MM.1S (cell line): ENCODE measurements at regions not wholly inside any gene's neighbourhood (a gene's known extent, or its start where the extent isn't known, plus 50 kb on each side); places are given as distances from the start of the nearest gene placed in this dataset.

Source experiments
- DNase-seq: peaks from one replicate; pipeline ENCODE4 v3.0.0-alpha.2; 2015
- H2AFZ ChIP-seq: fragments of 300-600 bp; sonication (generic); 2 replicates; pipeline ENCODE4 v1.6.0; 2016; ENCODE audit warnings: antibody characterized with exemption, low read length
- H3F3A ChIP-seq: fragments of 300-600 bp; sonication (generic); 2 replicates; pipeline ENCODE4 v1.6.1; 2016; ENCODE audit warnings: mild to moderate bottlenecking, antibody characterized with exemption, low read length, moderate library complexity, mixed read lengths; ENCODE audit not compliant: insufficient read depth
- H3K27ac ChIP-seq: fragments of 300-600 bp; sonication (generic); 2 replicates; pipeline ENCODE4 v1.5.1; 2016; ENCODE audit warnings: mild to moderate bottlenecking, low read length
- H3K27me3 ChIP-seq: fragments of 300-600 bp; sonication (generic); replicated peaks from 2 replicates; pipeline ENCODE4 v1.6.0; 2016; ENCODE audit warnings: low read length; ENCODE audit not compliant: insufficient read depth
- H3K36me3 ChIP-seq: fragments of 300-600 bp; sonication (generic); replicated peaks from 2 replicates; pipeline ENCODE4 v1.6.1; 2016; ENCODE audit warnings: mild to moderate bottlenecking, low read length, mixed read lengths; ENCODE audit not compliant: insufficient read depth
- H3K4me1 ChIP-seq: fragments of 300-600 bp; sonication (generic); 2 replicates; pipeline ENCODE4 v1.6.1; 2016; ENCODE audit warnings: low read length, mixed read lengths
- H3K4me2 ChIP-seq: fragments of 300-600 bp; sonication (generic); 2 replicates; pipeline ENCODE4 v1.6.0; 2016; ENCODE audit warnings: low read depth, low read length
- H3K4me3 ChIP-seq: fragments of 300-600 bp; sonication (generic); 2 replicates; pipeline ENCODE4 v1.5.1; 2016; ENCODE audit warnings: low read length, mixed read lengths
- H3K79me2 ChIP-seq: fragments of 300-600 bp; sonication (generic); 2 replicates; pipeline ENCODE4 v1.6.1; 2016; ENCODE audit warnings: mixed run types, low read length, mixed read lengths
- H3K9ac ChIP-seq: fragments of 300-600 bp; sonication (generic); 2 replicates; pipeline ENCODE4 v1.6.1; 2016; ENCODE audit warnings: low read length, mixed read lengths
- H3K9me2 ChIP-seq: fragments of 300-600 bp; sonication (generic); replicated peaks from 2 replicates; pipeline ENCODE4 v1.6.1; 2016; ENCODE audit warnings: mild to moderate bottlenecking, low read length, mixed read lengths; ENCODE audit not compliant: insufficient read depth
- H3K9me3 ChIP-seq: fragments of 300-600 bp; sonication (generic); replicated peaks from 2 replicates; pipeline ENCODE4 v1.6.1; 2016; ENCODE audit warnings: mild to moderate bottlenecking, low read length, mixed read lengths; ENCODE audit not compliant: insufficient read depth
- H4K20me1 ChIP-seq: fragments of 300-600 bp; sonication (generic); 2 replicates; pipeline ENCODE4 v1.6.1; 2016; ENCODE audit warnings: mild to moderate bottlenecking, low read length, moderate library complexity, mixed read lengths; ENCODE audit not compliant: insufficient read depth
- CTCF ChIP-seq: fragments of 300-600 bp; sonication (generic); IDR thresholded peaks from 2 replicates; pipeline ENCODE4 v1.5.1; 2016; ENCODE audit warnings: antibody characterized with exemption, low read length, mixed read lengths
- EZH2 ChIP-seq: fragments of 300-600 bp; sonication (generic); optimal IDR thresholded peaks from 2 replicates; pipeline ENCODE3; 2017; ENCODE audit warnings: low read depth, mild to moderate bottlenecking, antibody characterized with exemption, low read length, mixed read lengths
- EZH2phosphoT487 ChIP-seq: fragments of 300-600 bp; sonication (generic); IDR thresholded peaks from 2 replicates; pipeline ENCODE4 v1.6.1; 2018; ENCODE audit warnings: antibody characterized with exemption, low read length

GRCh38 chr9:108377382-108377781 is 478.4 kb downstream of the ACTL7B start:
- H2AFZ ChIP-seq, result no peak overlapping the region
- no peaks in the 10 kb centered on the region for H3K9me3 ChIP-seq
- no peak overlapping the region for H3K9ac ChIP-seq
- no peaks in the 10 kb centered on the region for H3K9me2 ChIP-seq
- H4K20me1 ChIP-seq, result no peaks in the 10 kb centered on the region
- H3K4me3 ChIP-seq, result no peak overlapping the region
- H3K4me1 ChIP-seq, result no peaks in the 10 kb centered on the region
- no peaks in the 10 kb centered on the region for H3K27me3 ChIP-seq
- no peak for TF ChIP-seq CTCF
- TF ChIP-seq EZH2, result no peak
- TF ChIP-seq EZH2phosphoT487, result no peak
- no peaks in the 10 kb centered on the region for H3F3A ChIP-seq
- DNase-seq, result no peak
- no peak overlapping the region for H3K4me2 ChIP-seq
- H3K27ac ChIP-seq, result no peak overlapping the region
- H3K36me3 ChIP-seq, result no peaks in the 10 kb centered on the region
- no peaks in the 10 kb centered on the region for H3K79me2 ChIP-seq

GRCh38 chr9:108376140-108376539 is 479.6 kb downstream of the ACTL7B start:
- Histone ChIP-seq H3K4me2 (no peak overlapping the region), H3K27me3 (no peaks in the 10 kb centered on the region), H3K4me3 (no peak overlapping the region), H3F3A (no peaks in the 10 kb centered on the region), H3K9ac (no peak overlapping the region), H3K36me3 (no peaks in the 10 kb centered on the region), H3K79me2 (no peaks in the 10 kb centered on the region), H4K20me1 (no peaks in the 10 kb centered on the region), H3K27ac (no peak overlapping the region), H3K4me1 (no peaks in the 10 kb centered on the region), H3K9me3 (no peaks in the 10 kb centered on the region), H3K9me2 (no peaks in the 10 kb centered on the region), H2AFZ (no peak overlapping the region)
- DNase-seq, result no peak
- TF ChIP-seq EZH2 (no peak), CTCF (no peak), EZH2phosphoT487 (no peak)

- no peaks in the 10 kb centered on the region for H3K9me3 ChIP-seq
- H3K4me3 ChIP-seq, result no peak overlapping the region
- H3K79me2 ChIP-seq, result no peaks in the 10 kb centered on the region
- no peaks in the 10 kb centered on the region for H3K4me1 ChIP-seq
- H3K36me3 ChIP-seq, result no peaks in the 10 kb centered on the region
- H3K27me3 ChIP-seq, result no peaks in the 10 kb centered on the region
- H3K9me2 ChIP-seq, result no peaks in the 10 kb centered on the region
- no peaks in the 10 kb centered on the region for H4K20me1 ChIP-seq
- no peaks in the 10 kb centered on the region for H3F3A ChIP-seq
- TF ChIP-seq EZH2 (no peak), CTCF (no peak), EZH2phosphoT487 (no peak)
- H3K4me2 ChIP-seq, result no peak overlapping the region
- no peak overlapping the region for H2AFZ ChIP-seq
- H3K9ac ChIP-seq, result no peak overlapping the region
- H3K27ac ChIP-seq, result no peak overlapping the region
- DNase-seq, result no peak
These were observed 481.2 kb downstream of the ACTL7B start for GRCh38 chr9:108374626-108375025.
